ENCODE measurements at regions not wholly inside any gene's neighbourhood (a gene's known extent, or its start where the extent isn't known, plus 50 kb on each side); places are given as distances from the start of the nearest gene placed in this dataset.

GRCh38 chr2:38228753-38229152 is 148.3 kb downstream of the ATL2 start:
- no peak for TF ChIP-seq POLR2A (IDR thresholded peaks at IDR 0.05; ENCODE audit: low read length)
- TF ChIP-seq GATA1 (IDR thresholded peaks at IDR 0.05; ENCODE audit: low read depth, low read length): no peak

Data from erythroblast (primary cell).